Fibroblast of skin of left quadriceps (primary cell): ENCODE measurements at regions not wholly inside any gene's neighbourhood (a gene's known extent, or its start where the extent isn't known, plus 50 kb on each side); places are given as distances from the start of the nearest gene placed in this dataset.

Experiments used
- DNase-seq, 2 experiments: peaks; one replicate each; pipeline ENCODE4 v3.0.0-alpha.2; 2013; ENCODE audit warnings: low read depth in 2 of 2

DNA sequence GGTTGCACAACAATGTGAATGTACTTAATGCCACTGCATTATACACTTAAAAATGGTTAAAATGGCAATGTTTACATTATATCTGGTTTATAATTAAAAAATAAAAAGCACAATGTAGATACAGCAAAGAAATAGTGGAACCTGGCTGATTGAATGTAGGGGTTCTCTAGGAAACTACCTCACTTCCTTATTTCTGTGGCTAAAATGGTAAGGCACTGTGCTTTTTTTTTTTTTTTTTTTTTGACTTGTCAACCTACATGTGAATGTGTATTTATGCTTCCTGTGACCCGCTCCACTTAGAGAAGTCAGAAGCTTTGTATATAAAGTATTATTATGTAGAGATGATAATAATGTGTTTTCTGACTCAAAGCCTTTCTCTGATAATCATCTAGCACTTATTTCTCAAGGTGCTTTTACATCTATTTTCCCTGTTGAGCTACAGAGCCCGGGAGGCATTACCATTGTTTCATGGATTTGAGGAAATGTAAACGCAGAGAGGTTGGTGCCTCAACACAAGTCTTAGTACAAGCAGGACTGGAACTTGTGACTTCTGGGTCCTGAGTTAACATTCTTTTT is 55.0 kb downstream of the SOX4 start:
- no peak for DNase-seq

- no peak for DNase-seq
Measured at GRCh38 chr6:21653323-21653722, 59.8 kb downstream of the SOX4 start.

DNA sequence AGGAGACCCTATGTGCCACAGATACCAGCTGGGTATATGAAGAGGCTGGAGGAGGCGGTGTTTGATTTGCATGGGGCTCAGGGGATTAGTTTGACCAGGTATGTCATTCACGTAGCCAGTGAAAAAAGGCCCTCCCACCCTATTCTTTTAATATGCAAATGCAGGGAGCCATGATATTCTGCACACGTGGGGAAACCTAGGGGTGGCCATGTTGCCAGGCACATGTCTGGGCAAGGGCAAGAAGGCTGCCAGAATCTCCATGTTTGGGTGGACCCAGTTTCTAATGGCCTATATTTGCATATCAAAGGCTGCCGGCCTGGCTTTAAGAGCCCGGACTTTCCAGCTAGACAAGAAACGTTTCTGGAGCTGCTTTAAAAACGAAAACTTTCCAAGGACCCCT is 60.4 kb downstream of the SOX4 start:
- no peak for DNase-seq

- no peak for DNase-seq
Measured at GRCh38 chr6:21654361-21654760, 60.8 kb downstream of the SOX4 start.

GRCh38 chr6:21663966-21664313 is 70.4 kb downstream of the SOX4 start:
- no peak for DNase-seq

GRCh38 chr6:21664314-21665109 is 71.0 kb downstream of the SOX4 start:
- no peak for DNase-seq

- DNase-seq = no peak
Measured at GRCh38 chr6:21665110-21665391, 71.5 kb downstream of the SOX4 start.

DNA sequence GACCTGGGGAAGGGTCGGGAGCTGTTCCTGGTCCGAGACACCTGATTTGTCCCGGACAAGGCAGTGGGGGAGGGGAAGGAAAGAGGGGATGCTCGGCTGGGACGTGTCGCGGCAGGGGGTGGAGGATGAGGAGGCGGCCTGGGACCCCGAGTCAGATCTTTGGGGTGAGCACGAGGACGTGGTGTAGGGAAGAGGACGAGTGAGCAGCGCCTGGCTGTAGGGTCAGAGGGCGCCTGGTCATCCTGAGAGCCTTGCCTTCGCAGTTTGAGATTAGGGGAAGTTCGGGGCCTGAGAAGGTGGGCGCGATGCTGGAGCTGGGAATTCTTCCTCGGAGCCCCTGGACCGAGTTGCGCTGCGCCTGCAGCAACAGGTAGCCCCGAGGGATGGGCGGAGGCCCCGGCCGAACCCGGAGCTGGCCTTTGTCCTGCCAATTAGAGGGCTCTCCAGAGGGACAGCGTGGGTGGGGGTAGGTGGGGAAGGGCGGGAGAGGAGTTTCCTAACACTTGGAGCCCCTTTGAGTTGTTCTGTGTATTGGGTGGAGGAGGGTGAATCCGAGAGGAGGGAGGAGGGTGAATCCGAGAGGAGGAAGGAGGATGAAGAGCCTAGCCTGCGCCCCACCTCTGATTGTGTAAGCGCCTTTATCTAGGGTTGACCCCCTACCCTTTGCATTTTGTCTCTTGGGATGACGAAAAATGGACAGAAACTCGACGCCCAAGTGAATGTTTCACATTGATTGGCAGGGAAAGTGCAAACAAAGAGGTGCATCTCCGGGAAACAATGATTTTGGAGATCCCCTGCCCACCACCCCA is 72.0 kb downstream of the SOX4 start:
- no peak for DNase-seq

DNA sequence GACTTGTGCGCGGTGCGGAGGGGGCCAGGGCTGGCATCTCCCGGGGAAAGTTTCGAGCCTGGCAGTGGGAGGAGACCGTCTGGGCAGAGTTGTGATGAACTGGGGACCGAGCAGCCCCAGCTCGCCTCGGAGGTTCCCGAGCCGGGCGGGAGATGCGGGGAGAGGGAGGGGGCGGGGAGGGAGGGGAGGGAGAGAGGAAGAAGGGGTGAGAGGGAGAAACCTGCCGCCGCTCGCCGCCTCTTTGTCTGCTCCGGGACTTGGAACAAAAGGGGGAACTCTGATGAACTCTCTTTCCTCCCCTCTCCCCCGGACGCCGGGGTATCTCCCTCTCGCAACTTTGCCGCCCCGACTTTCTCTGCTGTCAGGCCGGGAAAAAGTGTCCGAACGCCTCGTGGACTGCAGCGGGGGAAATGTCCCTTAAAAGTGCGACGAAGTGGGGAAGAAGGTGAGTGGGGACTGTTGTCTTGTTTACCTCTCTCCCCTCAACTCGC is 72.7 kb downstream of the SOX4 start:
- no peak for DNase-seq

DNA sequence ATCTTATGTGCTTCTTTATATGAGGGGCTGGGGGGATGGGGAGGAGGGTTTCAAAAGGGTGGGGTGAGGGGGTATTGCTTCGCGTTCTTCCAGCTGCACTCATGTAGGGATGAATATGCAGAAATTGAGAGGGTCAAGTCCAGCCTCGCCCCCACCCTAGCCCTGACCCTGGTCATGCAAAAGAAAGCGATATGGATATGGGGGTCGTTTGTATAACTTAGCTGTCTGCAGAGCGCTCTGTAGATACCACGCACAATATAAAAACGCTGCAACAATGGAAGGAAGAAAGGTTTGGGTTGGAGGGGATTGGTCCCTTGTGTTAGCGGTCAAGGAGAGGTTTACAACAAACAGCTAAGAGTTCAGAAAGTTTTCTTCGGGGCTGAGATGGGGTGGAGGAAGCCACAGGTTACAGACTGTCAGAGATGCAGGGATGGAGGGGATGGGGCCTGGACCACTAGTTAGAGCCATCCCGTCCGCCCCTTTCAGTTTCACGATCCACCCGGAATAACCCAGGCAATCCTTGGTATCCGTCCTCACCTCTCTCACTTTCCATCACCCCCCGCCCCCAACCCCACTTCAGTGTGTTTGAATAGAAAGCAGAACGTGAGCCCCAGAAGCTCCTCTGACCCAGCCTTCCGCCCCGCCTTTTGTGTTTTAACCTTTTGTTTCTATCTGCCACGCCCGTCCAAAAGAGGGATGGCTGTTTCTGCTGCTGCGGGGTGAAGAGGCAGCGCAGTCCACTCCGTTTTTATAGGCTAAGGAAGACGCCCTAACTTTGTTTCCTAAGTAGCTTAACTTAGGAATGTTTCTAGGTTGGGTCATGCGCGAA is 73.5 kb downstream of the SOX4 start:
- DNase-seq = no peak

DNA sequence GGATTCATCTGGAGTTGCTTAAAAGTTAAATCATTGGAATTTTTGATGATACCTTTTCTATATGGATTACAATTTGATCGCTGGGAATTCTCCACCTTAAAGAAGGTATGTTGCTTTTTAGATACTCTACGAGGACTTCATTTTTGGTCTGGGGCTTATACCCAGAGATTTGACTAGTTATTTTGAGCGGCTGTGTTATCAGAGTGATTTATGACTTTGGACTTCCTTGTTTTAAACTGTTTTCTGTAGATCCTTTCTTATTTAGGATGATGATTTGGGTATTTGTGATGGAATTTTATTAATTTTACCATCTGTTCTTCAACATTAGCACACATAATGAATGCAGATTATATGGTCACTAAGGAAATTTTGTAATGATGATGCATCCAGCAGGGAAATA is 75.2 kb downstream of the SOX4 start:
- no peak for DNase-seq

DNA sequence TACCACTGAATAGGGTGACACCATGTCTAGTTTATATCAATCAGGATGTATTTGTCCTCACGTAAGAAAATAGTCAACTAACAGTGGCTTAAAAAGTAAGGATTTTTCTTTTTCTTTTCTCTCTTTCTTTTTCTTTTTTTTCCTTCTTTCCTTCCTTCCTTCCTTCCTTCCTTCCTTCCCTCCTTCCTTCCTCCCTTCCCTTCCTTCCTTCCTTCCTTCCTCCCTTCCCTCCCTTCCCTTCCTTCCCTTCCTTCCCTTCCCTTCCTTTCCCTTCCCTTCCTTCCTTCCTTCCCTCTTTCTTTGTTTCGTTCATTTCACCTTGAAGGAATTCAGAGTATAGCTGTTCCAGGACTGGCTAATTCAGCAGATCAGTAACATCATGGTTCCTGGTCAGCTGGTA is 83.2 kb downstream of the SOX4 start:
- DNase-seq = no peak

GRCh38 chr6:21678990-21679389 is 85.4 kb downstream of the SOX4 start:
- DNase-seq = peak; percentile 31 to 36

GRCh38 chr6:21679761-21680265 is 86.3 kb downstream of the SOX4 start:
- DNase-seq = peak; percentile 74 to 75

GRCh38 chr6:21680611-21681010 is 87.1 kb downstream of the SOX4 start:
- DNase-seq = no peak

DNA sequence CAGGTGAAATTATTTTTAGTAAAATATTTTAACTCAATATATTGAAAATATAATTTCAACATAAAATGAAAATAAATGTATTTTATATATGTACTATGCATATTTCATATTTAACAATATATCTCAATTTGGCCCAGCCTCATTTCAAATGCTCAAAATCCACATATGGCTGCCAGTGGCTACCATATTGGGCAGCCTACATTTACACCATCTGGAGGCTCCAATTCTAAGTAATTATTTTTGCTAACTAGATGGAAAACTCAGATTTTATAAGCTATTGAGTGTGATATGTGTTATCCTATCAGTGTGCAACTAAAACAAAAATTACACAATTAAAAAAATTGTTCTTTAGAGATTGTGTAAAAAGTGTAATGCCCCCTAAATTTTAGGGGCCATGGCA is 96.9 kb downstream of the SOX4 start:
- no peak for DNase-seq

DNA sequence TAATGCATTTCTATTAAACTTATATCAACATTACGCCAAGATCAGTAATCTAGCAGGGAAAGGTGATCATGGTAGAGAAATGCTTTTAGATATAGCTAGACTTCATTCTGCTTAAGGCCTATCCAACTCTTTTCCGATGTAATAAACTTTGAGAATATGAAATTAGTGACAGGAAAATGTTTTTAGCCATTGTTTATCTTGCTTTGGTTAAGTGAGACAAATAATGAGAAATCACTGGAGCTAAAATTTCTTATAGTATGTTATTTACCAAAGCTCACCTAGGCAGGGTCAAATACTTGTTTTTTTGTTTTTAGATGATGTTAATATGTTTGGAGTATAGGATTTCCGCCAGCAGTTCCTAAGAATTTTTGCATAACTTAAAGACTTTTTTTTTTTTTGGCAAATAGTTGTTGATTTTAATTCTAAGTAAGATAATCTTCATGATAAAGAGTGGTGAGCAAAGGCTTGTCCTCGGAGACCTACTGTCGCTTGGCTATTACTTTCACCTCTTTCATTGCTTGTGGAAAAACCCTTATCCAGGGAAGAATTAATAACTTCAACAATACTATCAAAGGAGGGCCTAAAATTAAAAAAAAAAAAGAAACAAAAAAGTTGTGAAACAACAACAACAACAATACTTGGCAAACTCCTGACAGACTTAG is 98.3 kb downstream of the SOX4 start:
- DNase-seq = no peak

DNA sequence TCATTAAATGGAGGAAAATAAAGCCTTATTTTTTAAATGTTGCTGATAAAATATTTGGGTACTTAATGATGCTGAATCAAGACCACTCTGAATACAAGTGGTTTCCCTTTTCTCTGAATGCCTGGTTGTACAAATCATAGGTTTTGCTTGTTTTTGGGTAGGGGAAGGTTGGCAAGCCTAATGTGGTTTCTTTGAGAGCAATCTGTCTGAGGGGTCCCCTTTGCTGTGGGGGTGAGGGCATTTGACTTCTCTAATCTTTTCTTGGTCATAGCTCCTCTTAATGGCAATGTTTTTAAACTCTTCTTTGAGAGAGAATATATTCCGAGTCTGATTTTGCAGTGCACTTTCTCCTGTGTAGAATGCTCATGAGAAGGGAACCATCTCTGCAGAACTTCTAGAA is 99.2 kb downstream of the SOX4 start:
- no peak for DNase-seq

- DNase-seq = no peak
Measured at GRCh38 chr6:21694168-21694567, 100.6 kb downstream of the SOX4 start.

GRCh38 chr6:21707524-21708319 is 114.2 kb downstream of the SOX4 start:
- no peak for DNase-seq

GRCh38 chr6:21708320-21708580 is 114.7 kb downstream of the SOX4 start:
- DNase-seq = no peak
